Activated CD4-positive, alpha-beta T cell treated with anti-CD3 and anti-CD28 coated beads, Interleukin-2, amount 50 U/mL, for 48 hours (primary cell): ENCODE measurements at regions not wholly inside any gene's neighbourhood (a gene's known extent, or its start where the extent isn't known, plus 50 kb on each side); places are given as distances from the start of the nearest gene placed in this dataset.
"Not testable (repeated sequence)": the region's sequence is repeated elsewhere in the genome, so short reads cannot be mapped to it uniquely, and the experiment has no call there.

ENCODE experiments used
- DNase-seq, 2 experiments: peaks; one replicate each; pipeline ENCODE4 v3.0.0-alpha.2; 2020

GRCh38 chr2:22952656-22953225, 432.2 kb upstream of the KLHL29 start:
- DNase-seq = no peak

- no peak for DNase-seq
Observed at GRCh38 chr2:22957446-22957845, 427.5 kb upstream of the KLHL29 start.

- no peak for DNase-seq
Observed at GRCh38 chr2:22958308-22958707, 426.7 kb upstream of the KLHL29 start.

GRCh38 chr2:22967756-22968155, 417.2 kb upstream of the KLHL29 start:
- DNase-seq = no peak

GRCh38 chr2:22970284-22970975, 414.5 kb upstream of the KLHL29 start:
- no peak for DNase-seq

- no peak for DNase-seq
Observed at GRCh38 chr2:22970991-22971390, 414.0 kb upstream of the KLHL29 start.

- DNase-seq = no peak
Observed at GRCh38 chr2:22981785-22982184, 403.2 kb upstream of the KLHL29 start.

- not testable (repeated sequence) for DNase-seq
Observed at GRCh38 chr2:22984152-22984551, 400.8 kb upstream of the KLHL29 start.

GRCh38 chr2:22990246-22990645, 394.7 kb upstream of the KLHL29 start:
- DNase-seq = no peak

- DNase-seq = no peak
Observed at GRCh38 chr2:22991844-22992243, 393.1 kb upstream of the KLHL29 start.

GRCh38 chr2:22992441-22992840, 392.5 kb upstream of the KLHL29 start:
- no peak for DNase-seq

GRCh38 chr2:22993250-22993649, 391.7 kb upstream of the KLHL29 start:
- DNase-seq = no peak

- DNase-seq = no peak
Observed at GRCh38 chr2:22995576-22995975, 389.4 kb upstream of the KLHL29 start.

- no peak for DNase-seq
Observed at GRCh38 chr2:22996911-22997310, 388.1 kb upstream of the KLHL29 start.

- DNase-seq = no peak
Observed at GRCh38 chr2:22998359-22998758, 386.6 kb upstream of the KLHL29 start.

- no peak for DNase-seq
Observed at GRCh38 chr2:22999951-23000350, 385.0 kb upstream of the KLHL29 start.

- no peak for DNase-seq
Observed at GRCh38 chr2:23002234-23002633, 382.7 kb upstream of the KLHL29 start.

GRCh38 chr2:23005469-23005868, 379.5 kb upstream of the KLHL29 start:
- no peak for DNase-seq

GRCh38 chr2:23007631-23008235, 377.2 kb upstream of the KLHL29 start:
- no peak for DNase-seq

GRCh38 chr2:23008440-23008839, 376.5 kb upstream of the KLHL29 start:
- no peak for DNase-seq

- no peak for DNase-seq
Observed at GRCh38 chr2:23008951-23009350, 376.0 kb upstream of the KLHL29 start.

- DNase-seq = no peak
Observed at GRCh38 chr2:23009545-23010149, 375.3 kb upstream of the KLHL29 start.

GRCh38 chr2:23012499-23012898, 372.5 kb upstream of the KLHL29 start:
- no peak for DNase-seq

GRCh38 chr2:23015651-23016200, 369.3 kb upstream of the KLHL29 start:
- DNase-seq = no peak
